ENCODE measurements at regions not wholly inside any gene's neighbourhood (a gene's known extent, or its start where the extent isn't known, plus 50 kb on each side); places are given as distances from the start of the nearest gene placed in this dataset.

GRCh38 chr16:63785170-63785569 is 1336.7 kb downstream of the CDH11 start:
- TF ChIP-seq CTCF (IDR thresholded peaks at IDR 0.05; ENCODE audit: poor library complexity, severe bottlenecking) (no peak), SMC3 (conservative IDR thresholded peaks at IDR 0.05; ENCODE audit: poor library complexity) (no peak), POLR2AphosphoS5 (IDR thresholded peaks at IDR 0.05) (no peak)
